GM21786 (cell line): ENCODE measurements at regions not wholly inside any gene's neighbourhood (a gene's known extent, or its start where the extent isn't known, plus 50 kb on each side); places are given as distances from the start of the nearest gene placed in this dataset.

Source experiments
- ATAC-seq: cut with Tn5 transposase; IDR thresholded peaks from one replicate; pipeline ENCODE4 v1.9.1; 2021; ENCODE audit not compliant: unreplicated experiment

- ATAC-seq, result no peak
These were observed 228.9 kb upstream of the RPL38 start for GRCh38 chr17:73974536-73974935.

- ATAC-seq, result no peak
These were observed 227.3 kb upstream of the RPL38 start for GRCh38 chr17:73976147-73976546.

DNA sequence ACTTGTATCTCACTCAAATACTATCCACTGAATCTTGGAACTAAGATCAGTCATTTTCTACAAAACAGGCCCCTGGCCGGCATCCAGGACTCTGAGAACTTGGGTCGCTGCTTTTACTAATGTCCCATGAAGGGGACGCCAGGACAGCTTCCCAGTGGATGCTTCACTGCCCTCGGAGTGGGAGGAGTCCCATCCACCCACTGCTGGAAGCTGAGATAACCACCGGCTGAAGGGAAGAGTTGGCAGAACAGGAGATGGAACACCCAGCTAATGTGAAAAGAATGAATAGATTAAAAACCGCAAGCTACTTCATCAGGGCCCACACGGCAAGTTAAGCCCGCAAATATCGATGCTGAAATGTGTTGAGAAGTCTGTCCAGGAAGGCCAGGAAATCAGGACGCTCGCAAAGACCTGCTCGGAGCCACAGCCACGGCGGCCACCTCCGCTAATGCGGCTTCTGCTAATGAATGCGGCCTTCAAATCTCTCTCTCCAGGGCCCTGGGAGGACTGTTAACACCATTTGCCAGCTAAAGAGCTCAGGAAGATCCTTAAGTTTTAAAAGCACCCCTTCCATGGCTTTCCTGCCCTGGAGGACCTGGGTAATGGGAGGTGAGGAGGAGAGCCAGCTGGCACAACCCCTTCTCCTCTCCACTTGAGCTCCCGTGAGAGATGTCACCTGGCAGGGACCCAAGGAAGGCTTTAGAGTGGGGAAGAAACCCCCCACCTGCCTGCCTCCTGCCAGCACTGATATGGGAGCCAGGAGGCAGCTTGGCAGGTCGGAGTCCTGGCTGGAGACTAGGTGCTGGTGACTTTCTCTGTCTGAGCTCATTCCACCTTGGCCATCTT is 226.6 kb upstream of the RPL38 start:
- no peak for ATAC-seq

GRCh38 chr17:73980517-73980916 is 223.0 kb upstream of the RPL38 start:
- no peak for ATAC-seq

- ATAC-seq, result no peak
These were observed 220.6 kb upstream of the RPL38 start for GRCh38 chr17:73982871-73983270.

DNA sequence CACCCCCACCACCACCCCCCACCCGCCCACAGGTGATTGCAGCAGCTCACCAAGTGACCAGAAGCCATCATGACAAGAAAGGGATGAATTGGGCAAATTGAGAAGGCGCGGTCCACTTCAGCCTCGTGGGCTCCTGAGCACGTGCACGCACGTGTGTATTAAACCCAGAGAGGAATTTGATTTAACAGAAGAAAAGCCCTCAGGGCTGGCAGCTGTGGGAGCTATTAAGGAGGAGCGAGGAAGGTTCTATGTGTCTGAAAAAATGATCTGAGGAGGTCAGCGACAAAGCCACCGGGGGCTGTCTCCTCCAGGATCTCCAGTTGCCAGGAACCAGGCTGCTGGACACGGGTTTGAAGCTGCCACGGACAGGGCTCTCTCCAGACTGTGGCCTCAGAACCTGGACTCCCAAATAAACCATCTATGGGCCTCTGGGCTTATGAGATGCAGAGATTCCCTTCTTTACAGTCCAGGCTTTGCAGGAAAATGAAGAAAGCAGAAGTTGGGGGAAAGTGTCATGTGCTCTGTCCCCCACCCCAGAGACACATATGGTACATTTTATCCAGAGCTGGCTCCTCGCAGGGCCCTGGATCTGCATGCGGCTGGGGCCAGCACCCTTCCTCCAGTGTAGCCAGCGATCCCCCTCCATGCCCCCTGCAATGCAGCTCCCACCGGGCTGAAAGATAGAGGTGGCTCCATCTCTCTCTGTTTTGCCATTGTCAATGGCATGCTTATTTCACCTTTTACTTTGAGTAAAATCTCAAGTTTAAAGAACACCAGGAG is 219.7 kb upstream of the RPL38 start:
- no peak for ATAC-seq

DNA sequence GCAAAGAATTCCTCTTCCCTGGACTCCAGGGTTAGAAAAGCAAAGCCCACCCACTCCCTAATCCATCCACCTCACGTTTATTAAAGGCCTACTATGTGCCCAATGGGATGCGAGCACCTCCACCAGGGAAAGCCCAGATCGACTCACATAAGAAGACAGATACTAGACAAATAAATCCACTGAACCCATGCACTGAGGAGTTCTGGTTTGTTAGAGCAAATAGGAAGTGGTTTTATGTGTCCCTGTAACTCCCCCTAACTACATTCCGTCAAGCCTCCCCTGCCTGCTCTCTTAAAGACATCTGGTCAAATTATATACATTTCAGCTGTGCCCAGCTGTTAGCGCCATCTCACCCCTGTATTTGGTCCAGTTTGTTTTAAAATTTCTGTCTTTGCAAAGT is 218.5 kb upstream of the RPL38 start:
- ATAC-seq, result no peak

GRCh38 chr17:73985466-73986015 is 217.9 kb upstream of the RPL38 start:
- no peak for ATAC-seq

DNA sequence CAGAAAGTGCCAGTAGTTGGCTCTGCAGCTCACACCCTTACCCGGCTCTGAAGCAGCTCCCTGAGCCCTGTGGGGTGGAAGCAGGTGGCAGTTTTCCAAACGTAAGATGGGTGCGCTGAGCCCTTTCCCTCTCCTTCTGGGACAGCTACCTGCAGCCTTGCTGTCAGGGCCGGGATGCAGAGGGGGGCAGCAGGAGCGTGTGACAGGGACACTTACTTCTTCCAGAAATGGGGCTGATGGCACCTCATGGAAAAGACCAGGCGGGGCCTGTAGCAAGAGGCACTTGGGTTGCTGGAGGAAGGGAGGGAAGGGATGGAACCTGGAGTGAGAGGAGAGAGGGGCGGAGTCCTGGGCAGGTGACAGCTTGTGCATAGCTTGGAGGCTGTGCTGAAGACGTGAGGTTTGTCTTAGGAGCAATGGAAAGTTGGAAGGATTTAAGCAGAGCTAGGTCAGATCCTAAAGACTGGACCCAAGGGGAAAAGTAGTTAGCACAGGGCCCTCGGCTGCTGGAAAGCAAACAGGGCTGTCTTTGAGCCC is 216.8 kb upstream of the RPL38 start:
- no peak for ATAC-seq

- ATAC-seq, result no peak
These were observed 216.1 kb upstream of the RPL38 start for GRCh38 chr17:73987395-73987794.

- ATAC-seq, result no peak
These were observed 215.5 kb upstream of the RPL38 start for GRCh38 chr17:73987845-73988509.

DNA sequence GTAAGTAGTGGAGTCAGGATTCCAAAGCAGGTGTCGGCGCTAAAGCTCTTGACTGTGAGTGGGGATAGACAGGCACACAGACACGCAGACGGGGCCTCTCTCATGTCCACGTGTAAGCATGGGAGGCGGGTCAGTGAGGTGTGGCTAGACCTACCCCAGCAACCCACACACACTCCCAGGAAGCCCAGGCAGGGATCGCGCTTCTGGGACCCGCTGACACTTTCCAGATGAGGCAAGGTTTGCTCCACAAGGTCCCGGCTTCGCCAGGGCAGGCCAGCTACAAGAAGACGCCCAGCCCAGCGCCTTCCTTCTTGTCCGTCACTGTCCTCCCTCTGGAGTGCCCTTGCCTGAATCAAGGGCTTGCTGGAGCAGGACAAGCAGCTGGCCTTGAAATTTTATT is 213.8 kb upstream of the RPL38 start:
- ATAC-seq, result no peak

DNA sequence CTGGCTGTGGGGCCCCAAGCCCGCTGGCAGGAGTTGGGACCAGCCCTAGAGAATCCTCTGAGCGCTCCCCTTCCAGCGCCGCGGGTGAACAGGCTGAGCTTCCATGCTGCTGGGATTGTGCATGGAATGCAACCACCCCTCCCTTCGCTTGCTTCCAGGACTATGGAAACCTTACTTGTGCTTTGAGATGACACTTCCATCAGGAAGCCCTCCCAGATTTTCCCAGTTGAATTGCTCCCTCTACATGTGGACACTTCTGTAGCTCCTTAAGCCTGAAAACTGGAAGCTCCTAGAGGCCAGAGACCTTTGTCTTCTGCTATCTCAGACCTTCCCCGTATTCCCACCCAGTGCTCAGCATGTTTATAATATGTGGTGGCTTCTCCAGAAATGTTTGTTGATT is 213.2 kb upstream of the RPL38 start:
- no peak for ATAC-seq

DNA sequence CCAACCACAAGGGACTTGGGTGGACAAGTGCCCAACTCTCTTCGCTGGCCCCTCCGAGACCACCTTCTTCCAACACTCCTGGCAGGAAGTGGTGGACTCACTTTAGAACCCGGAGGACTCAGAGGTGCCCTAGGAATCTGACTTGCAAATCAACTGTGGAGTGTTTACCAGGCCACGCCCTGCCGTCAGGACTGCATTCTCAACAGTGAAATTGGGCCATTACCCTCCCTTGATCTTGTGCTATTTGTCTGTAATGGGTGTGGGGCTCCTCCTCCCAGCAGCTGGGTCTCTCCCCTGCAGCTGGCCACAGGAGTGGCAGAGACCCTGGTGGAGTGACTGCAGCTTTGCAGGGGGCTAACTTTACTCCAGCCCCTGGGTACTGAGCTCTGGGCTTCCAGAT is 212.2 kb upstream of the RPL38 start:
- no peak for ATAC-seq

- no peak for ATAC-seq
These were observed 208.5 kb upstream of the RPL38 start for GRCh38 chr17:73994946-73995345.

- ATAC-seq, result no peak
These were observed 206.4 kb upstream of the RPL38 start for GRCh38 chr17:73997059-73997458.

GRCh38 chr17:73998249-73998648 is 205.2 kb upstream of the RPL38 start:
- no peak for ATAC-seq

DNA sequence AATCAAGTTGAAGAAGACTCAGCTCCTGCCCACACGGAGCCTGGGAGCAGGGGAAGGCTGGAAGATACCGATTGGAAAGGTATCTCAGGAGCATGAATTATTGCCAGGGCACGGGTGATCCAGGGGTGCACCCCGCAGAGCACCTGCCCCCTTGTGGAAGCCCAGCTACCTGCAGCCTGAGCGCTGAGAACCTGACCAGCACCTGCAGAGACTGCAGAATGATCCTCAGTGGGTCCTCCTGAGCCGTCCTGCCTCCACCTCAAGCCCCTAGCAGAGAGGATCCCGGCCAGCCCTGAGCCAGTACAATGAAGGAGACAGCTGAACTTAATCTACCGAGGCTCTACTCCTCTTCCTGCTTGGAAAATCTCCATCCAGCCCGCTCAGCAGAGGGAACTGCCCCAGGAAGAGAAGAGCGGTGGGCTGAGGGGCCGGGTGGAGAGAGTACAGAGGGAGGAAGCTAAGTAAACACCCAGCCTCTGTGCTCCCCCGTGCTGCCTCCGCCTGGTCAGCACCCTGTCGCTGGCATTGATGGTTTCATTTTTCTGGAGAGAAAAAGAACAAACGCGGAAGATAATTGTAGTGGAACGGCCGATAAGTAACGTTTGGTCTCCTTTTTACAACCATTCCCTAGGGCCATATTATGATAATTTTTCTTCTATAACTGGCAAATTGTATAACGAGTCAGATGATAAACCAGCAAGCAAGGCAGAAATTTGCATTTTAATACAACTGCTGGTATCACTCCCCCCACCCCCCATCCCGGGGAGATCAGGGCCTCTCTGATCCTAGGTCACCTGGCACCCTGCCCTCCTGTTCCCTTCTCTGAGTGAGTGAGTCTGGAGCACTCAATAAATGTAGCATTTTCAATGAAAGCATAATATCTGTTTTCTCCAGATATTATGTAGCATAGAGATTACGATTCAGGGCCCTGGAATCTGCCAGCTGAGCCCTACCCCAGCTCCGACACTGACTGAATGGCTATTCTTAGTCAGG is 204.5 kb upstream of the RPL38 start:
- peak; percentile 60 for ATAC-seq

- ATAC-seq, result no peak
These were observed 202.3 kb upstream of the RPL38 start for GRCh38 chr17:74001145-74001544.

DNA sequence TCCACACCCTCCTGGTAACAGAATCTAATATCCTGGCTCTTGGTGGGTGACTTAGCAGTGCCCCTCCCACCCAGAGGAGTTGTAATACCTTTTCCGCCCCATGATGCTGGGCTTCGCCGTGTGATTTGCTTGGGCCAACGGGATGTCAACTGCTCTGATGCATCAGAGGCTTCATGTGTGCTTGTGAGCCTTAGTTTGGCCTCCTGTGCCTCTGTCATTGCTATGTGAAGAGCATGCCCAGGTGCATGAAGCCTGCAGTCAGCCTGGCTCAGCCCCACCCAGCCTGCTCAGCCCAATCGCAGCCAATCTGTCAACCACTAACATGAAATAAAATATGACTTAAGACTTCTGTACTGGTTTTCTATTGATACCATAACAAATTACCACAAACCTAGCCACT is 201.2 kb upstream of the RPL38 start:
- no peak for ATAC-seq
